NCI-H748 (cell line): ENCODE measurements at regions not wholly inside any gene's neighbourhood (a gene's known extent, or its start where the extent isn't known, plus 50 kb on each side); places are given as distances from the start of the nearest gene placed in this dataset.
A peak's percentile ranks its signal among the peaks of the same experiment; 100 is the strongest.
"Not testable (repeated sequence)": the region's sequence is repeated elsewhere in the genome, so short reads cannot be mapped to it uniquely, and the experiment has no call there.

Source experiments
- DNase-seq: peaks from one replicate; lab custom pipeline; 2025; ENCODE audit not compliant: unreplicated experiment; lab: John Stamatoyannopoulos, UW

DNA sequence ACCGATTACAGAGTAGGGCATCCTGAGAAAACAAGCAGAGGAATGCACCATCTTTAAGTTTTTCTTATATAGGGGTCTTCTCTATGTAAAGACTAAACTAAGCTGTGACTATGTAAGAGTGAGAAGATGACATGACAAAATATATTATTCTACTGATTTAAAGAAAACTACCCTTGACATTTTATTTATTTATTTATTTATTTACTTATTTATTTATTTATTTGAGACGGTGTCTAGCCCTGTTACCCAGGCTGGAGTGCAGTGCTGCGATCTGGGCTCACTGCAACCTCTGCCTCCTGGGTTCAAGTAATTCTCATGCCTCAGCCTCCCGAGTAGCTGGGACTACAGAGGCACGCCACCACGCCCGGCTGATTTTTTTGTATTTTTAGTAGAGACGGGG is 320.4 kb upstream of the SASH1 start:
- not testable (repeated sequence) for DNase-seq

DNA sequence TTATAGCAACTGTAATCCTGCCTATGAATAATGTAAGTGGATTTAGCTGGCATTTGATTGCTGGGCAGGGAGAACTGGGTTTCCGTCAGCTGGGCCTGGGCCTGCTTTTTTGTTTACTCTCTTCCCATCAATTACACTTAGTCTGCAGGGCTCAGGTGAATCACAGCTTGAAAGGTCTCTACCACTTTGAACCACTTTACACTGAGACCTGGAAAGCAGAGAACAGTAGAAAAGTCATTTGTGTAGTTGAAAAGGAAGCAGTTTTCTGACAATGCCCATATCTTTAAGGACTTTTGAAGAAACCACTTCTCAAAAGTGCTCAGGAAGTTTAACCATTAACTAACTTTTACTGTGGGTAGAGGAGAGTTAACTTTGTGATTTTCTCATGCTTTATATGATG is 315.4 kb upstream of the SASH1 start:
- peak; percentile 85 for DNase-seq

DNA sequence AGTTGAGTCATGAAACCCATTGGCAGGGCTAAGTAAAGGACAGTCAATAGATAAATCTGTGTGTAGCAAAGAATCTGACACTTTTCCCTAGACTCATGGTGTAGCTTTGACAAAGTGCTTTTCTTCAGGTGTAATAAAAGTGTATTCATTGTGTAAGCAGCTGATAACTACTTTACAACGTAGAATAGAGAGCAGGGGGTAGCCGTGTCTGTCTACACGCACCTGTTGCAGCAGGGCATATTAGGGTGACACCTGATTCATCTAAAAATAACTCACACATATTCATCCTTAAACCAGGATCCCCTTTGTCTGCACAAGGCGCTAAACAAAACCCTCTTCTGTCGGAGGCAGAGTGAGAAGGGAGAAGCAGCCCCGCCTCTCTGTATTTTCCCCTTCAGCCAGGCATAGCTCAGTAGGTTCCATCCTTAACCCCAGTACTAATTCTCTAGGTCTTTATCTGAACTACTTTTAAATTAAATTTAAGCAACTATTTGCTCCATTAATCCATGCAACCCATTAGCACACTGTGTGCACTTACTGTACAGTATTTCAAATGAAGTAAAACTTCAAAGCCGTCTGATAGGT is 306.7 kb upstream of the SASH1 start:
- peak; percentile 68 for DNase-seq

DNA sequence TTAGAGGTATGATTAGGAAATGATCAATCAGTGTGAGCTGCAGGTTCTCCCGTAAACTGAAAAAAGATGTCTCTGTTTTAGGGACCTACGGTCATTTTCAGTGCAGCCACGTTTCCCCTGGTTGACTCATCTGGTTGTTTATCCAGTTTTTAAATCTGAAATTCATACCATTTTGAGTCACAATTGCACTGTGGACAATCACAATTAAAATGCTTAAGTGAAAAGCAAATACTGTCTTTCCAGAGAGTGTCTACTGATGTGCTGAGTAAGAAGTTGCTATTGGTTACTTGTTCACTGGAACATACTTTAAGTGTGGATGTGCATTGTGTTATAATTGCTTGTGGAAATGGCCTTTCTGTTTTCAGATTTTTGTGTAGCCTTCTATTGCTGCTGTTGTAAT is 305.1 kb upstream of the SASH1 start:
- peak; percentile 81 for DNase-seq

DNA sequence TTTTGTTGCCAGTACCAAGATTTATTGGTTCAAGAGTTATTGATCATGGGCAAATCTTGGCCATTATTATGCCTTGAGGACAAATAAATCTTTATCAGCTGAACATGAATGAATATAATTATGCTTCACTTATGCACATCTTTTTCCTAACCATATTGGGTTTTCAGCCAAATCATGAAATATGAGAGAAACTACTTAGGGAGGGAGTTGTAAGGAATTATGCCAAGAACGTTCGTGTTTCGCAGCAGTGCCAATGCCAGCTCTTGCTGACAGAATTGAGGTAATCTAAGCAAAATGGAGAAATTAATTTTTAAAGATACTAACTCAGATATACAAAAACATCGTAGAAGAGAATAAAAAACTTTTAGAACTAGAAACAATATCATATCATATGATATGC is 301.1 kb upstream of the SASH1 start:
- no peak for DNase-seq

DNA sequence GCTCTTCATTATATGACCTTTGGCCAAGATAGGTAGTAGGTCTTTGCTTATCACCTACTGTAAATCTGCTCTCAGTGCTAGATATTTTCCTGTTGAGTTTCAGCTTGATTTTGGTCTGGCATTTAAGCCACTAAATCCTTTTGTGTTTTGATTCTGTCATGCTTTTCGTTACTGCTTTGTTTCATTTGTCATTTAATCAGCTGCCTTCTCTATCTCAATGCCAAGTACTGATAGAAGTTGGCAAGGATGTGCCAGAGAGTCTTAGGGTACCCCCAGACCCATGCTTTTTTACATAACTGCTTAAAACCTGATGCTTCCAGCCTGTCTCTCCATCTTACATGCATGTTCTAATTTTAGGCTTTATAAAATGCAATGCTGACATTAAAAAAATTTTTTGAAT is 300.1 kb upstream of the SASH1 start:
- no peak for DNase-seq

DNA sequence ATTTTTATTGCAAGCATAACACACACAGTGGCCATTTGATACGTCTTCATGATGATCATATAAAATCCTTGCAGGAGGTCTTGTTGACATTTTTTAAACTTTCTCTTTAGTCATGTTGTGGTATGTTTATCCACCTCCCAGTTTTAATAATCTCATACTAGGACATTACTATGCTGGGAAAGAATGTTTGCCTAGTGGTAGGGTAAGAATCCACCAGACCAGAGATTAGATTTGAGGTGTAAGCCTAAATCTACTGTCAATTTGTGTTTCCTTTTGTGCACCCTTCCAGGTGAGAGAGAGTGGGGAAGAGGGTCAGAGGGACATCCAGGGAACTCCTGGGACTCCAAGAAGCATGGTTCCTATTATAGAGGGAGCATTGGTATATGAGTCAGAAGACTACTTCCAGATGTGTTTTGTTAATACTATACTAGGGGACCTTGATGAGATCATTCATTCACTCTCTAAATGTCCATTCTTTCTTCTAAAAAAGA is 298.3 kb upstream of the SASH1 start:
- no peak for DNase-seq

DNA sequence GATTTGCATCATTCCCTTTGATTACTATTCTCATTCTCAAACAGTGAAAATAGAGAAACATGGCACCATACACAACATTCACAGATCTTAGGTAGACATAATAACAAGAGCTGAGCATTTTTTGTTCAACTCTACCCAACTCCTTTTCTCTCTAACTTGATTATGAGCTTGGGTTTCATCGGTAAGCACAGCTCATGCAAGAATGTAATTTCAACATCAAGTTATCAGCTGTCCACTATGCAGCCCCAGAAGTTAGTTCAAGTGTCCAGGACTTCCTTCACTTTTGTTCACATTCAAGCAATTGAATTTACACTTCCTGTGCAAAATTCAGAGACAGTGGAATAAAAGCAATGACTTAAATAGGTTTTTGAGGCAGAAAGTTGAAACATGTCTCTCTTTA is 297.7 kb upstream of the SASH1 start:
- no peak for DNase-seq

DNA sequence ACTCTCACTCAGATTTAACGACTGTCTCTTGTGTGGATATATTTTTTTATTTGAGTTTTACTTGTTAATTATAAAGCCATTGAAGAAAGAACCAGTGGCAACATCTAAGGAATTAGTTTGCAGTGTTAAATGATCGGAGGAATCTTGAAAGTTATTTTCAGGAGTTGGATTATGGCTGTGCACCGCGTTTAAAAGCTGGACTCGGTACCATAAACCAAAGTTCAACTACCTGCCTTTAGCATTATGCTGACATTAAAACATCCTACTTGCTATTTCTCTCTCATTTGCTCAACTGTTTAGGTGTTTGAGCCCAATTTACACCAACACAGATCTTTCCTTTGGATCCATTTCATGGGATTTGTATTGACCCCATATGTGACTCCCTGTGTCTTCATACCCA is 289.4 kb upstream of the SASH1 start:
- DNase-seq, result no peak

DNA sequence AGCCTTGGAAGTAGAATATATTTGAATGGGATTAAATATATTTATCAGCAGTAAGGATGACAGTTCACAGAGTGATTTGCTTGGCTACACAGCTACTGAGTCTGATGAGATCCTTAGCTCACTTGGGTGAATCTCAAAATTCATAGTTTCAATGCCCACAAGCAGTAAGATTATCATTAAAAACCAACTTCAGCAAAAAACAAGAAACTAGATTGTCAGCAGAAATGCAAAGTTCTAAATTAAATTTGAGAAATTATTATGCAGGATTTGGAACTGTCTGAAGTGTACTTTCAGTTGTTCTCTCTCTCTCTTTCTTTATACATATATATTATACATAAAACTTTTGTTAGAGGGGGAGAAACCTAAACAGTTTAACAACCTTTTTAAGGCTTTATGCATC is 288.8 kb upstream of the SASH1 start:
- no peak for DNase-seq

DNA sequence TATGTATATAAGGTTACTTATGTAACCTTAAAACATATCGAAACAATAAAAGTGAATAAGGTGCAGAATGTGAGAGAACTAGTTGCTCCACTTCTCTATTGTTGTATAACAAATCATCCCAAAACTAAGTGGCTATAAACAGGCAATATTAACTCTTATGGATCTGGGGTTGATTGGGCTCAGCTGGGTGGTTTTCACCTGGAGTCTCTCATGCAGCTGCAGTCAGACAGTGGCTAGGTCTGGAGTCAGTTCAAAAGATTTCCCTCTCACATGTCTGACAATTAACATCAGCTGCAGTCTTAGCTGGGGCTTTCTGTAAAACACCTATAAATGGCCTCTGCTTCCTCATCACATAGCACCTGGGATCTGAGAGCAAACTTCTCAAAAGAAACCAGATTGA is 288.4 kb upstream of the SASH1 start:
- no peak for DNase-seq

DNA sequence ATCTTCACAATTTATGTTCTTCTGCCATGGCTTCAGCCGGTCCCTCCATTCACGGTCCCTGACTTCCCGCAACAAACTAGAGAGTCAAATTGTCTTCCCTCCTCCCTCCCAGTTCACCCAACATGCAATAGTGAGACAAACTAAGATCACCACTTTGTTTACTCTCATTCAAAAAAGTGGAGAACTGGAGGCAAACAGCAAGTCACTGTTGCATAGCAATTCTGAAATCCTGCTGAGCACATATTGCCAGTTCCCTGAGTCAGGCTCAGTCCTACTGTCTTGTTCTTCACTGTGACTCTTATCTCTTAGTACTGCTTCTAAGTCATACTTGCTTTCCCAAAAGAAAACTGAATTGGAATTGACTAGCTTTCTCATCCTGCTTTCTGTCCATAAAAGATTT is 287.2 kb upstream of the SASH1 start:
- no peak for DNase-seq

DNA sequence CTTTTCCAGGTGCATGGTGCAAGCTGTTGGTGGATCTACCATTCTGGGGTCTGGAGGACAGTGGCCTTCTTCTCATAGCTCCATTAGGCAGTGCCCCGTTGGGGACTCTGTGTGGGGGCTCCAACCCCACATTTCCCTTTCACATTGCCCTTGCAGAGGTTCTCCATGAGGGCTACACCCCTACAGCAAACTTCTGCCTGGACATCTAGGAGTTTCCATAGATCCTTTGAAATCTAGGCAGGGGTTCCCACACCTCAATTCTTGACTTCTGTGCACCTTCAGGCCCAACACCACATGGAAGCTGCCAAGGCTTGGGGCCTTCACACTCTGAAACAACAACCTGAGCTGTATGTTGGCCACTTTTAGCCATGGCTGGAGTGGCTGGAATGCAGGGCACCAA is 282.8 kb upstream of the SASH1 start:
- DNase-seq, result no peak

DNA sequence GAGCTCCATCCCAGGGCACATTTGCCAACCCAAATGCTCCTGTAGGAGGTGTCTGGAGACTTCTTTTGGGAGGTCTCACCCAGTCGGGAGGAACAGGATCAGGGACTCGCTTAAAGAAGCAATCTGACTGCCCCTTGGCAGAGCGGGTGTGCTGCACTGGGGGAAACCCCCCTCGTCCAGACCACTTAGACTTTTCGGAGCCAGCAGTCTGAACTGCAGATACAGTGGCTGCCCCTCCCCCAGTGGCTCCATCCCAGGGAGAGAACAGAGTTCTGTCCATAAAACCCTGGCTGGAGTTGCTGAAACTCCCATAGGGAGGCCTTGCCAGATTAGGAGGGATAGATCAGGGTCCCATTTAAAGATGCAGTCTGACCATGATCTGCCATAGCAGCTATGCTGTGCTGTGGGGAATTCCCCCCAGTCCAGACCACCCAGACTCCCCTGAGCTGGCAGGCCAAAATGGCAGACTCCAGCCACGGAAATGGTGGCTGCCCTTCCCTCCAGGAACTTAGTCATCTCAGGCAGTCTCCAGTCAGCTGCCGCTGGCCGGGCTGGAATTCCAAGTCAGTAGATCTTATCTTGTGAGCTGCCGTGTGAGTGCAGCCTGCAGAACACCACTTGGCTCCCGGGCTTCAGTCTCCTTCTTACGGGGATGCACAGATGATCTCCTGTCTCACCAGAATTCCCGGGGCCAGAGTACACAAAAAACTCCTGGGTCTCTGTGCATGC is 278.1 kb upstream of the SASH1 start:
- no peak for DNase-seq

DNA sequence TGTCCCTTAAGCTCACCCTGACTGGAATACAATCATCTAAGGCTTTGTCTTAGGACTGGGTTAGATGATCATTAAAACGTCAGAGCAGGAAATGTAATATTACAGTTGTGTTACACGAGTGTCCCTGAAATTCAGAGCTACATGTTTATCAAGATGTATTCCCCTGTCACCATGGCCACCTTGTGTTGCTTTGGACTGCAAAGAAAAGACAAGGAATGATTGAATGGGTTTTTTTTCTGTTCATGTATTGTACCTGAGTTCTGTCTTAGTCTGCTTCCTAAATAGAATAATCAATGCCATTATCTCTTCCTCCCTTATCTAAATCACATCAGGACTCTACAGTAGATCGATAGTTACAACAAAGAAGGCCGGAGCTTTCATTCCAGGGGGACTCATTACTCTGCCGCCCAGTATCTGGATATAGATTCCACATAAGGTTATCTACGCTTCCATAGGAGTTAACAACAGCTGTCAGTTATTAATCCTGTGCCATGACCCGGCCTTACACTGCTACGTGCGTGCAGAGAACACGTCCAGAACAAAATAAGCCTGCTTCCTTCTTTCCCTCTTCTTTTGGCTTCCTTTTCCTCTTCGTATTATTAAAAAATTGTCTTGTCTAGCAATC is 274.1 kb upstream of the SASH1 start:
- DNase-seq, result no peak

DNA sequence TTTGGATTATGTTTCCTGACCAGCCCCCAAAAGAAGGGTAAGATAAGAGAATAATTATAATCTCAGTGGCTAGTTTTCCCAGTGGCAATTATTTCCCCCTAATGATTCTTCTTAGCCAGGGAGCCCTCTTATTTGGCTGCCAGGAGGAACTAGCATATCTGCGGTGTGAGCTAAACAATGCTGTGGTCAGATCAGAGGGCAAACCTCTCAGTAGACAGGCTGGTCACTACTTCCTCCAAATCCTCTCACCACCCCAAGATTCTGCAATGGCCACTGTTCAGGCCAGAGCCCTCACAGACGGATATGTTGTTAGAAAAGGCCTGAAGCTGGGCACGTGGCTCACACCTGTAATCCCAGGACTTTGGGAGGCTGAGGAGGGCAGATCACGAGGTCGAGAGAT is 273.4 kb upstream of the SASH1 start:
- DNase-seq, result no peak

DNA sequence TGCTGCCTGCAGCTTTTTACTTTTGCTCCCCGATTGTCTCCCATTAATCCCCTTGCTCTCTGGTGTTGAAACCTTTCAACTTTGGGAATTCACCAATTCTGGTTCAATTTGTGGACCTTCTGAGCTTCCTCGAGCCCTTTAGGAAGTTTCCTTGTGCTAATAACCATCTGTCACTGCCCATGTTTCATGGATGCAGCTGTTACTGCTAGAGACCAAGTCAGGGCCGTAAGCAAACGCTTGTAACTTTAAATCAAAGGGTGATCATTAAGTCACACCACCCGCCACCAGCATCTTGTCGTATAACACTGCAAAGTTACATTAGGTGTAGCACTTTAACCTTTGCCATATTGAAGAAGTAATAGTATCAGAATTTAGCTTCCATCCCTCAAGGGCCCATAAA is 268.3 kb upstream of the SASH1 start:
- no peak for DNase-seq

DNA sequence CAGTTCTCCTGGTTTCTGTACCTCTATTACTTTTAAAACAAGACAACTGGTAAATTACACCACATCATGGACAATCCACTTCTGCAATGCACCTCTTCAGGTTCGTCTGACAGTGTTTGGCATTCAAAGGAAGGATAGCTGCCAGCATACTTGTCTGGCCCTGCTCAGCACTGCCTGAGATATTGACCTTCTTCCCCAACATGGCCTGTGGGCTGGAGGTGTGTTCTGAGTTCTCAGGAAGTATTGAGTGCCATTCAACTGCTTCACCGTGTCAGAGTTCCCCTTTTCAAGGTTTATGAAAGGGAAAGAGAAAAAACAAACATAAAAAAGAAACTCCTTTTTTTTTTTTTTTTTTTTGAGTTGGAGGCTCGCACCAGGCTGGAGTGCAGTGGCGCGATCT is 267.9 kb upstream of the SASH1 start:
- DNase-seq, result no peak

DNA sequence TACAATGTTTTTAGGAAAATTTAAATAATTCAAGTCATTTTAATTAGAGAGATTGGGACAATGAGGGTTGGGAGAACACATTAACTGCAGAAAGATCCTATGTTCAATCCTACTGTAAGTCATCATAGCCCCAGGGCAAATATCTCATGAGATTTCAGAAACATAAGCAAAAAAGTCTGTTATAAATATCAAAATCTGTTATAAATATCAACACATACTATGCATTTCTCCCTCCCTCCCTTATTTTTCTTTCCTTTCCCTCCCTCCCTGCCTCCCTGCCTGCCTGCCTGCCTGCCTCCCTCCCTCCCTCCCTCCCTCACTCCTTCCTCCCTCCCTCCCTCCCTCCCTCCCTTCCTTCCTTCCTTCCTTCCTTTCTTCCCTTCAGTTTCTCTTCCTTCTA is 267.3 kb upstream of the SASH1 start:
- DNase-seq, result no peak

DNA sequence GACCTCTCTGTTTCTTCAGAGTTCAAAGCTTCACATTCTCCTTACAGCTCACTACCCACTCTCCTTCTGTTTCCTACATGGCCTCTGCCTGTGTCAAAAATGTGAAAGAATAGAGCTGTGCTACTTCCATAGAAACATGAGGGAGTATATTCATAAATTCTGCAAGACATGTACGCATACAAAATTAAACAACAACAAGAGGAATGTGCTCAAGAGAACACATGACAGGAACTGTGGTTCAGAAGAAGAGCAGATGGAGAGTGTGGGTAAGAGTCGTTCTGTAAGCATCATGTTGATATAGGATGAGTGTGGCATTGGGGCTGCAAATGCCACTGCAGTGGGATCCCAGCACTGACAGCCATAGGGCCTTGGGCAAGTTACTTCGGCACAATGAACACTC is 266.6 kb upstream of the SASH1 start:
- DNase-seq, result no peak

DNA sequence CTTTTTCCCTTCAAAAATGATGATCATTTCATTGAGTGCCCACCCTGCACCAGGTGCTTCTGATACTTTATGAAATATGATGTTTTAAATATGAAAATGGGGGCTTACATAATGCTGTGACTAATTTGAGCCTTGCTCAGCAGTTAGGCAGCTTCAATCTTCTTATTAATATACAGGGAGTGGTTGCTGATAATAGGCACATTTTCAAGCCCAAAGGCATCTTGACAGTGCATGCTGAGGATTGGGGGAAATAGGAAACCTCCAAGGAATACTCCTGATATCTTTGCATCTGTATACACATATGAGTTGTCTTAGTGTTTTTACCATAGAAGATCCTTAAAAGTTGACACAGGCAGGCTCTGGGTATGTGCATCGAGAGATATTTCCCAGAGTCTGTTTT is 262.3 kb upstream of the SASH1 start:
- no peak for DNase-seq

DNA sequence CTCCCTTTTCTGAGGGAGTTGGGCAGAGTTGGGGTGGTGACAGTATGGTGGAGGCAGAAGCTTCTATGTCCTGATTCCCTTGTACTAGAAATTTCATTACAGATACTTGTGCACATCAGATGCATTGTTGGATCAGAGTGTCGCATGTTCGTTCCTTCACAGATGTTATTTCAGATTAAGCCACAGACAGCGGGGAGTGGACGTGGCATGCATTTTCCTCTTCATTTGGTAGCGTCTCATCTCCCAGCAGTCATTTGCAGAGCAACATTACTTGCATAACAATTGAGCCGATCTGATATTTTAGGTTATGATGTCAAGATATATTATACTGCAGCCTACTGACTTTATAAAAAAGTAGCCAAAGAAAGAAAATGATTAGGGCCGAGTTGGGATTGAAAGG is 261.6 kb upstream of the SASH1 start:
- DNase-seq, result no peak

DNA sequence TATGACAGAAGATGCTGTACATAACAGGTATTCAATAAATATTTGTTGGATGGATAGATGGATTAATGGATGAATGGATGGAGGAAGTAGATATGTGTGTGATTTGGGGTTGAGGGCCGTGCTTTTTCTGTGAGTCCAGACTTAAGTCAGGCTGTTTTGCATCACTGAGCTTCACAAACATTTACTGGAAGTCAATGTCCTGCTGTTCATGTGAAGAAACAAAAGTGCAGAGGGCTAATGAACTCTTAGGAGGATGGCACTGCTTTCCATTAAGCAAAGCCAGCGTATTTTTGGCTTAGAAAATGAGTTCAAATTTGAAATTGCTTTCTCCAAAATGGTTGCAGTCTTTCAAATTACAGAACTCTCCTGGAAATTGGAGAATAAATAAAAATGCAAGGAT is 260.6 kb upstream of the SASH1 start:
- DNase-seq, result no peak
